A673 (cell line): ENCODE measurements at regions not wholly inside any gene's neighbourhood (a gene's known extent, or its start where the extent isn't known, plus 50 kb on each side); places are given as distances from the start of the nearest gene placed in this dataset.

Experiments
- BruUV-seq: library from RNA; stranded (reverse); fragments of 400-500 nt; replicated peaks from 2 replicates; lab custom pipeline; 2021; lab: Mats Ljungman, UMichigan
- CTCF ChIA-PET: fragments of 300-600 bp; sonication (Branson Sonifier 250); formaldehyde crosslinking; loops from one replicate; lab custom pipeline; 2022; ENCODE audit warnings: antibody characterized with exemption; lab: Charles Lee
- POLR2A ChIA-PET: fragments of 300-600 bp; sonication (Branson Sonifier 250); formaldehyde crosslinking; loops from one replicate; lab custom pipeline; 2022; ENCODE audit warnings: antibody characterized with exemption; ENCODE audit not compliant: low non-redundant PET; lab: Charles Lee
- DNase-seq: peaks from one replicate; pipeline ENCODE4 v3.0.0-alpha.2; 2015; ENCODE audit warnings: low spot score
- H3K27ac ChIP-seq: fragments of 200-600 bp; sonication (generic); 2 replicates; pipeline ENCODE4 v1.5.1; 2016; ENCODE audit warnings: mixed run types, low read depth, mild to moderate bottlenecking, mixed read lengths, antibody characterized with exemption, low read length; ENCODE audit not compliant: poor library complexity, severe bottlenecking
- H3K27me3 ChIP-seq: fragments of 200-600 bp; sonication (generic); replicated peaks from 2 replicates; pipeline ENCODE4 v1.6.1; 2017; ENCODE audit warnings: mixed run types, low read depth, mild to moderate bottlenecking, mixed read lengths, antibody characterized with exemption, low read length; ENCODE audit not compliant: insufficient read depth, poor library complexity
- H3K36me3 ChIP-seq: fragments of 200-600 bp; sonication (generic); 2 replicates; pipeline ENCODE4 v1.6.1; 2016; ENCODE audit warnings: mixed run types, mild to moderate bottlenecking, mixed read lengths, antibody characterized with exemption, low read length; ENCODE audit not compliant: insufficient read depth, poor library complexity, severe bottlenecking
- H3K4me1 ChIP-seq: fragments of 200-600 bp; sonication (generic); 2 replicates; pipeline ENCODE4 v1.6.1; 2017; ENCODE audit warnings: mixed run types, mild to moderate bottlenecking, mixed read lengths, antibody characterized with exemption, low read length; ENCODE audit not compliant: insufficient read depth, poor library complexity, severe bottlenecking
- H3K4me3 ChIP-seq: fragments of 200-600 bp; sonication (generic); 2 replicates; pipeline ENCODE4 v1.5.1; 2016; ENCODE audit warnings: low read depth, mixed run types, mild to moderate bottlenecking, mixed read lengths, low read length; ENCODE audit not compliant: poor library complexity, severe bottlenecking
- H3K9me3 ChIP-seq: fragments of 200-600 bp; sonication (generic); 2 replicates; pipeline ENCODE4 v1.6.1; 2016; ENCODE audit warnings: mixed run types, low read depth, mild to moderate bottlenecking, mixed read lengths, antibody characterized with exemption, low read length; ENCODE audit not compliant: poor library complexity, severe bottlenecking
- CTCF ChIP-seq: fragments of 300-800, 200-600 bp; sonication (generic); conservative IDR thresholded peaks from 2 replicates; pipeline ENCODE4 v1.5.1; 2017; ENCODE audit warnings: low read depth, mild to moderate bottlenecking, antibody characterized with exemption, low read length, moderate library complexity, mixed read lengths
- EZH2 ChIP-seq: fragments of 200-600 bp; sonication (generic); IDR thresholded peaks from 2 replicates; pipeline ENCODE4 v1.6.1; 2017; ENCODE audit warnings: borderline replicate concordance, low read depth, mild to moderate bottlenecking, mixed read lengths, antibody characterized with exemption, low read length; ENCODE audit not compliant: poor library complexity, severe bottlenecking
- intact Hi-C: fragments of 100-400 bp; cut with micrococcal nuclease; formaldehyde crosslinking; loops from one replicate; pipeline ENCODE4 v1.10.0; 2022; ENCODE audit not compliant: unreplicated experiment

GRCh38 chr6:126788861-126789365 lies 329.6 kb upstream of the RSPO3 start:
- peak; percentile 91 for DNase-seq
- H3K27me3 ChIP-seq, result no peaks in the 10 kb centered on the region
- no TSS peak for BruUV-seq
- H3K4me1 ChIP-seq, result peaks cover 29% of the 10 kb centered on the region
- no peak overlapping the region for H3K4me3 ChIP-seq
- no peak for TF ChIP-seq EZH2
- no peak for TF ChIP-seq CTCF
- intact Hi-C loops, result no loop called here
- peak overlapping the region; percentile 60 for H3K27ac ChIP-seq
- ChIA-PET CTCF (no interaction called here), POLR2A (no interaction called here)
- no peaks in the 10 kb centered on the region for H3K9me3 ChIP-seq
- no peaks in the 10 kb centered on the region for H3K36me3 ChIP-seq

GRCh38 chr6:126792340-126793085 lies 326.0 kb upstream of the RSPO3 start:
- BruUV-seq, result no TSS peak
- ChIA-PET CTCF (no interaction called here), POLR2A (no interaction called here)
- Histone ChIP-seq H3K27me3 (no peaks in the 10 kb centered on the region), H3K4me3 (no peak overlapping the region), H3K4me1 (peaks cover 25% of the 10 kb centered on the region), H3K9me3 (no peaks in the 10 kb centered on the region), H3K36me3 (no peaks in the 10 kb centered on the region), H3K27ac (no peak overlapping the region)
- no peak for TF ChIP-seq CTCF
- no peak for TF ChIP-seq EZH2
- intact Hi-C loops, result no loop called here
- no peak for DNase-seq

GRCh38 chr6:126795161-126795560 lies 323.3 kb upstream of the RSPO3 start:
- DNase-seq, result no peak
- Histone ChIP-seq H3K36me3 (no peaks in the 10 kb centered on the region), H3K4me1 (no peaks in the 10 kb centered on the region), H3K9me3 (no peaks in the 10 kb centered on the region), H3K4me3 (no peak overlapping the region), H3K27me3 (no peaks in the 10 kb centered on the region), H3K27ac (no peak overlapping the region)
- ChIA-PET POLR2A (no interaction called here), CTCF (no interaction called here)
- intact Hi-C loops, result no loop called here
- BruUV-seq, result no TSS peak
- TF ChIP-seq EZH2 (no peak), CTCF (no peak)
